Left ventricle myocardium inferior (tissue), 1 donor: ENCODE measurements at regions not wholly inside any gene's neighbourhood (a gene's known extent, or its start where the extent isn't known, plus 50 kb on each side); places are given as distances from the start of the nearest gene placed in this dataset.
"Not testable (repeated sequence)": the region's sequence is repeated elsewhere in the genome, so short reads cannot be mapped to it uniquely, and the experiment has no call there.

Experiments
- DNase-seq: peaks from one replicate; pipeline ENCODE4 v3.0.0-alpha.2; 2020
- H3K27ac ChIP-seq: fragments of 200-600 bp; replicated peaks from 2 replicates; pipeline ENCODE4 v1.8.0; 2021
- H3K27me3 ChIP-seq: fragments of 200-600 bp; 2 replicates; pipeline ENCODE4 v1.8.0; 2021; ENCODE audit warnings: low read depth
- H3K36me3 ChIP-seq: fragments of 200-600 bp; 2 replicates; pipeline ENCODE4 v1.8.0; 2021
- H3K4me1 ChIP-seq: fragments of 200-600 bp; 2 replicates; pipeline ENCODE4 v1.8.0; 2021
- H3K4me3 ChIP-seq: fragments of 200-600 bp; 2 replicates; pipeline ENCODE4 v1.8.0; 2021; ENCODE audit warnings: mild to moderate bottlenecking, moderate library complexity
- H3K9me3 ChIP-seq: fragments of 200-600 bp; replicated peaks from 2 replicates; pipeline ENCODE4 v1.8.0; 2021
- CTCF ChIP-seq: fragments of 200-600 bp; IDR thresholded peaks from 2 replicates; pipeline ENCODE4 v1.8.0; 2021; ENCODE audit warnings: antibody characterized with exemption, mild to moderate bottlenecking, borderline replicate concordance
- intact Hi-C: fragments of 100-400 bp; cut with micrococcal nuclease; formaldehyde crosslinking; loops from one replicate; pipeline ENCODE4 v1.11.0; 2022
- donor health status: DM: no; HTN: yes; CAD: no; lungs with severe emphysema.

GRCh38 chr4:187679450-187679849, 316.1 kb upstream of the ZFP42 start:
- no peak for TF ChIP-seq CTCF

GRCh38 chr4:187685247-187685646, 310.3 kb upstream of the ZFP42 start:
- Histone ChIP-seq H3K4me3 (no peak overlapping the region), H3K4me1 (no peaks in the 10 kb centered on the region), H3K9me3 (no peaks in the 10 kb centered on the region), H3K27me3 (peaks cover 11% of the 10 kb centered on the region), H3K36me3 (no peaks in the 10 kb centered on the region), H3K27ac (no peak overlapping the region)
- TF ChIP-seq CTCF, result no peak
- intact Hi-C loops, result no loop called here
- DNase-seq, result no peak

More at GRCh38 chr4:187679450-187679849, 316.1 kb upstream of the ZFP42 start:
- no peaks in the 10 kb centered on the region for H3K36me3 ChIP-seq
- H3K27me3 ChIP-seq, result peaks cover 4% of the 10 kb centered on the region
- intact Hi-C loops, result no loop called here
- DNase-seq, result no peak
- H3K9me3 ChIP-seq, result no peaks in the 10 kb centered on the region
- H3K27ac ChIP-seq, result no peak overlapping the region
- no peaks in the 10 kb centered on the region for H3K4me1 ChIP-seq
- no peak overlapping the region for H3K4me3 ChIP-seq

GRCh38 chr4:187687697-187688096, 307.9 kb upstream of the ZFP42 start:
- H3K27ac ChIP-seq, result no peak overlapping the region
- no peaks in the 10 kb centered on the region for H3K36me3 ChIP-seq
- intact Hi-C loops, result no loop called here
- H3K4me3 ChIP-seq, result no peak overlapping the region
- H3K27me3 ChIP-seq, result peaks cover 11% of the 10 kb centered on the region
- H3K4me1 ChIP-seq, result no peaks in the 10 kb centered on the region
- DNase-seq, result no peak
- TF ChIP-seq CTCF, result no peak
- no peaks in the 10 kb centered on the region for H3K9me3 ChIP-seq

- Histone ChIP-seq H3K4me3 (no peak overlapping the region), H3K27me3 (no peaks in the 10 kb centered on the region), H3K36me3 (no peaks in the 10 kb centered on the region), H3K4me1 (no peaks in the 10 kb centered on the region), H3K27ac (no peak overlapping the region), H3K9me3 (no peaks in the 10 kb centered on the region)
- intact Hi-C loops, result no loop called here
- DNase-seq, result no peak
- TF ChIP-seq CTCF, result no peak
These were observed 302.9 kb upstream of the ZFP42 start for GRCh38 chr4:187692626-187693025.

- H3K4me1 ChIP-seq, H3K4me3 ChIP-seq, H3K9me3 ChIP-seq, H3K27me3 ChIP-seq, H3K27ac ChIP-seq, H3K36me3 ChIP-seq, DNase-seq, intact Hi-C loops: not testable (repeated sequence)
These were observed 300.0 kb upstream of the ZFP42 start for GRCh38 chr4:187695531-187695930.

- Histone ChIP-seq H3K4me3 (no peak overlapping the region), H3K27ac (no peak overlapping the region), H3K27me3 (no peaks in the 10 kb centered on the region), H3K36me3 (no peaks in the 10 kb centered on the region), H3K4me1 (no peaks in the 10 kb centered on the region), H3K9me3 (peaks cover 37% of the 10 kb centered on the region)
- intact Hi-C loops, result no loop called here
- DNase-seq, result no peak
- no peak for TF ChIP-seq CTCF
These were observed 284.0 kb upstream of the ZFP42 start for GRCh38 chr4:187711586-187711985.
